22Rv1 (cell line): ENCODE measurements at regions not wholly inside any gene's neighbourhood (a gene's known extent, or its start where the extent isn't known, plus 50 kb on each side); places are given as distances from the start of the nearest gene placed in this dataset.

Experiments
- H3K27ac ChIP-seq: fragments of 450-650 bp; 2 replicates; pipeline ENCODE4 v1.5.1; 2017
- ZFX ChIP-seq: fragments of 450-650 bp; IDR thresholded peaks from 2 replicates; pipeline ENCODE4 v1.6.1; 2017; ENCODE audit warnings: antibody characterized with exemption, borderline replicate concordance
- TF ChIP-seq, protein P1 (sequence below): fragments of 450-650 bp; IDR thresholded peaks from 2 replicates; pipeline ENCODE4 v1.5.1; 2017; ENCODE audit warnings: mild to moderate bottlenecking

DNA sequence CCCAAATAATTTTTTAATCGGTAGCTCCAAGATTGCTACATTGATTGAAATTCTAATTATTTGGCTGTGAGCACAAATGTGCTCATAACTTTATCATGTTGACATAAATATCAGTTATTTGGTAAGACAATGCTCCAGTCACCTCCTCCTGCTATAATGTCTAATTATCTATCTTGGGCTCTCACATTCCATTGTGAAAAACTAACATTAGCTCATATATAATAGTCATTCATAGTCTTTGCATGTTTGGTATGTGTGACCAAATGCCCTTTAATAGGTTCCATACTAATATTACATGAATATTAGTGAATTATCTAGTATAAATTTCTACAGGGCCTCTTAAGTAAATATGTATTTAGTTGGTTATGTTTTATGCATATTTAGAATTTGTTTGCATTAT, 185.6 kb upstream of the MCHR2 start:
- TF ChIP-seq, protein P1, sequence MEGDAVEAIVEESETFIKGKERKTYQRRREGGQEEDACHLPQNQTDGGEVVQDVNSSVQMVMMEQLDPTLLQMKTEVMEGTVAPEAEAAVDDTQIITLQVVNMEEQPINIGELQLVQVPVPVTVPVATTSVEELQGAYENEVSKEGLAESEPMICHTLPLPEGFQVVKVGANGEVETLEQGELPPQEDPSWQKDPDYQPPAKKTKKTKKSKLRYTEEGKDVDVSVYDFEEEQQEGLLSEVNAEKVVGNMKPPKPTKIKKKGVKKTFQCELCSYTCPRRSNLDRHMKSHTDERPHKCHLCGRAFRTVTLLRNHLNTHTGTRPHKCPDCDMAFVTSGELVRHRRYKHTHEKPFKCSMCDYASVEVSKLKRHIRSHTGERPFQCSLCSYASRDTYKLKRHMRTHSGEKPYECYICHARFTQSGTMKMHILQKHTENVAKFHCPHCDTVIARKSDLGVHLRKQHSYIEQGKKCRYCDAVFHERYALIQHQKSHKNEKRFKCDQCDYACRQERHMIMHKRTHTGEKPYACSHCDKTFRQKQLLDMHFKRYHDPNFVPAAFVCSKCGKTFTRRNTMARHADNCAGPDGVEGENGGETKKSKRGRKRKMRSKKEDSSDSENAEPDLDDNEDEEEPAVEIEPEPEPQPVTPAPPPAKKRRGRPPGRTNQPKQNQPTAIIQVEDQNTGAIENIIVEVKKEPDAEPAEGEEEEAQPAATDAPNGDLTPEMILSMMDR = no peak
- TF ChIP-seq ZFX = no peak
- H3K27ac ChIP-seq = no peak overlapping the region

- TF ChIP-seq, protein P1 = no peak
- TF ChIP-seq ZFX = no peak
Measured at GRCh38 chr6:100177956-100178355, 183.9 kb upstream of the MCHR2 start.

DNA sequence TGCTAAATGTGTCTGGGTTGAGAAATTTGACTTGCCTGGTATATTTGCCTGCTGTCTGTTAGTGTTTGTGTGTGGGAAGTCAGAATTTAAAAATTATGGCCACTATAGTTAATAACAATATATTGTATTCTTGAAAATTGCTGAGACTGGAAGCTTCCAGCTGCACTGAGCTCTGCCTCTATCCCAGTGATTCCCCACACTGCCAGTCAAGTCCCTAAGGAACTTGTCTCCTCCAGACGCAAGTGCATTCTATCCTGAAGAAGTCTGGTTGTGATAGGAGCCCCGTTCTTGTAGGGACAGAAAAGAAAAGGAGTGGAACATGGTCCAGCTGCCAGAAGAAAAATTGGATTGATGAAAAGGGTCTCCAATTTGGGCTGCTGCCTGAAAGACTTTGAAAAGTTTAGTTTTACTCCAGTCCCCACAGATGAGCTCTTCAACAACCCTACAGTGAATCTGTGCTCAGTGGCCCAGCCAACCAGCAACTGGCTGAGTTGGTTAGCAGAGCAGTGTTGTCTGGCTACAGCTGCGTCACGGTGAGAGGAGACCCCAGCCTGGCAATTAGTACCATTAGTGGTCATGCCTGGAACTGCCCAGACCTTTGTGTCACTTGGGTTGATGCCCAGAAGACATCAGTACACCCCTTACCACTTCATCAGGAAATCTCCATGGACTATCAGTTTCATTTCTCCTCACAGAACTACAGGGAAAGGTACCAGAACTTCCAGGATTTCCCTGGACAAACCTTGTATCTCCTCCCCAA, 183.1 kb upstream of the MCHR2 start:
- H3K27ac ChIP-seq = no peak overlapping the region

More at GRCh38 chr6:100177956-100178355, 183.9 kb upstream of the MCHR2 start:
- H3K27ac ChIP-seq = no peak overlapping the region

DNA sequence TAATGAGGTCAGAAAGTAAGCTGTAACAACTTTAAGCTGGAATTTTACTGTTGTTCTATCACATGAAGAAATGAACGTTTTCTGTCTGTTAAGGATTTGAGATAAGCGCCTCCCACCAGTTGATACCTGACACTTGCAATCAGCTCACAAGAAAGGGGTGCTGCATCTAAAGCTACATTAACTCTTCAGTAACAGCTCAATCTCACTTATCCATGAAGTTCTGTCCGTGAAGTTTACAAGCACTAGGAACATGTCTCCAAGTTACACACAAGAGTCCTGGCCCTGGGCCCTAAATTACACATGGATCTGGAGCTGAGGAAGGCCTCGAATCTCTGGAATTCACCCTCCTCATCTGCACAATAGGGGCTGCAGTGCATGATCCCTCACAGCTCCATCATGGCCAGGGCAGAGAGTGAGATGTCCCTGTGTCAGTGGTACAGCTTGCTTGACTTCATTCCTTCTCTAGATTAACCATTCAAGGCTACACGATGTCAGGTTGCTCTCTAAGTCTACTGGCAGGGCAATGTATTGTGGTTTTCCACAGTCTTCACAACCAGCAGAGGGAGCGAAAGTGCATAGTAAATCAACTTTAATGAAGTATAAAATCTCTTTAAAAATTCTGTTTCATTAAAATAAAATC, 182.4 kb upstream of the MCHR2 start:
- peak overlapping the region; percentile 39 for H3K27ac ChIP-seq
- no peak for TF ChIP-seq ZFX
- TF ChIP-seq, protein P1 = peak; percentile 43

More for the DNA sequence above, 183.1 kb upstream of the MCHR2 start:
- TF ChIP-seq, protein P1 = no peak
- TF ChIP-seq ZFX = no peak

GRCh38 chr6:100175814-100176310, 181.8 kb upstream of the MCHR2 start:
- TF ChIP-seq, protein P1 = no peak
- TF ChIP-seq ZFX = no peak
- H3K27ac ChIP-seq = peak overlapping the region; percentile 39

- no peak for TF ChIP-seq ZFX
- no peak overlapping the region for H3K27ac ChIP-seq
Measured at GRCh38 chr6:100173211-100173610, 179.2 kb upstream of the MCHR2 start.

DNA sequence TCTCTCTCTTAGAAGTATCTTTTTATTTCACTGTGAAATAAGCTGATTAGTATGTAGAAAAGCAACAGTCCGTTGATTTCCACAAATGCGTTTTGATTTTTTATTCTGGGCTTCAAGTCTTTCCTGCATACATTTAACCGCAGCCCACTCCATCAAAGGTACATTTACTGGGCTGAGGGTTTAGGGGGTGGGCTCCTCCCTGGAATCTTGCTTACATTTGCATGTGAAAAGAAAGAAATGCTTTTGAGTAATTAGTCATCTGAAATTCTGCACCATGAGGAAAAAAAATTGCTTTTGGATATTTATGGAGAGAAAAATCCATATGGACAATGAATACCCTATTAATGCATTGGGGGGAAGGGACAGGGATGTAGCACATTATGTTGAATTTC, 178.3 kb upstream of the MCHR2 start:
- no peak overlapping the region for H3K27ac ChIP-seq
- no peak for TF ChIP-seq ZFX
- TF ChIP-seq, protein P1 = no peak
